HEK293 (cell line): ENCODE measurements at regions not wholly inside any gene's neighbourhood (a gene's known extent, or its start where the extent isn't known, plus 50 kb on each side); places are given as distances from the start of the nearest gene placed in this dataset.

Experiments used
- CTCF ChIA-PET: fragments of 350-600 bp; formaldehyde crosslinking; extraction: SDS; loops from one replicate; lab custom pipeline; 2021; ENCODE audit warnings: antibody characterized with exemption; lab: Yijun Ruan, JAX
- POLR2A ChIA-PET: fragments of 300-600 bp; formaldehyde crosslinking; extraction: SDS; loops from one replicate; lab custom pipeline; 2020; ENCODE audit warnings: antibody characterized with exemption, inconsistent platforms; lab: Yijun Ruan, JAX
- H3K27ac ChIP-seq: fragments of 200-500 bp; sonication (Bioruptor generic); 2 replicates; pipeline ENCODE4 v1.5.1; 2014; ENCODE audit warnings: low read depth, low read length, control low read depth, inconsistent platforms; ENCODE audit errors: extremely low read depth
- H3K36me3 ChIP-seq, 2 experiments: fragments of 200-500 bp in 1 of 2; sonication (Bioruptor generic) in 1 of 2; 1 replicate in 1 of 2; 2 replicates in 1 of 2; pipeline ENCODE4 v1.5.1; 2014 to 2017; ENCODE audit warnings: inconsistent platforms in 2 of 2, low read length in 2 of 2; ENCODE audit not compliant: control insufficient read depth in 2 of 2, insufficient read depth in 1 of 2
- H3K4me1 ChIP-seq: fragments of 200-500 bp; sonication (Bioruptor generic); 2 replicates; pipeline ENCODE4 v1.5.1; 2014; ENCODE audit warnings: mild to moderate bottlenecking, low read length, inconsistent platforms; ENCODE audit not compliant: control insufficient read depth, insufficient read depth
- H3K4me3 ChIP-seq: 2 replicates; pipeline ENCODE4 v1.5.1; 2011; ENCODE audit warnings: low read depth, mild to moderate bottlenecking, control low read depth, low read length, moderate library complexity
- H3K9me3 ChIP-seq: fragments of 200-500 bp; sonication (Bioruptor generic); 2 replicates; pipeline ENCODE4 v1.5.1; 2014; ENCODE audit warnings: low read depth, low read length, inconsistent platforms; ENCODE audit not compliant: control insufficient read depth, insufficient read depth
- BCL11B ChIP-seq: fragments of 450-650 bp; formaldehyde crosslinking; IDR thresholded peaks from 2 replicates; pipeline ENCODE4 v1.5.1; 2016; ENCODE audit warnings: low read depth, missing biosample characterization, missing genetic modification characterization
- GFI1B ChIP-seq: fragments of 450-650 bp; formaldehyde crosslinking; IDR thresholded peaks from 2 replicates; pipeline ENCODE4 v1.5.1; 2016; ENCODE audit warnings: missing biosample characterization, missing genetic modification characterization
- GLI2 ChIP-seq: fragments of 450-650 bp; formaldehyde crosslinking; IDR thresholded peaks from 2 replicates; pipeline ENCODE4; 2017; ENCODE audit warnings: missing biosample characterization, missing genetic modification characterization, low read depth, borderline replicate concordance
- HOXA7 ChIP-seq: sonication (generic); formaldehyde crosslinking; IDR thresholded peaks from 2 replicates; pipeline ENCODE4 v1.8.1; 2022; ENCODE audit warnings: missing genetic modification reagents, borderline replicate concordance
- HOXD13 ChIP-seq: sonication (generic); formaldehyde crosslinking; IDR thresholded peaks from 2 replicates; pipeline ENCODE4 v1.8.0; 2022; ENCODE audit warnings: missing genetic modification reagents, borderline replicate concordance
- MYNN ChIP-seq: fragments of 450-650 bp; formaldehyde crosslinking; IDR thresholded peaks from 2 replicates; pipeline ENCODE4 v1.5.1; 2016; ENCODE audit warnings: missing biosample characterization, missing genetic modification characterization, borderline replicate concordance
- OSR2 ChIP-seq: fragments of 450-650 bp; formaldehyde crosslinking; IDR thresholded peaks from 2 replicates; pipeline ENCODE4 v1.5.1; 2016; ENCODE audit warnings: missing biosample characterization, missing genetic modification characterization
- REPIN1 ChIP-seq: fragments of 450-650 bp; formaldehyde crosslinking; IDR thresholded peaks from 2 replicates; pipeline ENCODE4 v1.5.1; 2017; ENCODE audit warnings: missing biosample characterization, missing genetic modification characterization, low read depth
- TCF7L2 ChIP-seq: IDR thresholded peaks from 2 replicates; pipeline ENCODE4 v1.6.1; 2011; ENCODE audit warnings: low read depth, mild to moderate bottlenecking, inconsistent platforms, low read length, moderate library complexity, borderline replicate concordance
- WT1 ChIP-seq: fragments of 450-650 bp; formaldehyde crosslinking; IDR thresholded peaks from 2 replicates; pipeline ENCODE4 v1.5.1; 2016; ENCODE audit warnings: missing biosample characterization, missing genetic modification characterization
- ZBTB21 ChIP-seq: fragments of 450-650 bp; formaldehyde crosslinking; IDR thresholded peaks from 2 replicates; pipeline ENCODE4 v1.5.1; 2017; ENCODE audit warnings: missing biosample characterization, missing genetic modification characterization
- ZNF112 ChIP-seq: fragments of 450-650 bp; formaldehyde crosslinking; IDR thresholded peaks from 2 replicates; pipeline ENCODE4 v1.5.0; 2017; ENCODE audit warnings: missing biosample characterization, missing genetic modification characterization
- ZNF132 ChIP-seq: fragments of 450-650 bp; formaldehyde crosslinking; IDR thresholded peaks from 2 replicates; pipeline ENCODE4 v1.5.1; 2017; ENCODE audit warnings: missing biosample characterization, missing genetic modification characterization, borderline replicate concordance
- ZNF138 ChIP-seq: fragments of 450-650 bp; formaldehyde crosslinking; IDR thresholded peaks from 2 replicates; pipeline ENCODE4 v1.5.1; 2016; ENCODE audit warnings: missing biosample characterization, missing genetic modification characterization, borderline replicate concordance
- ZNF155 ChIP-seq: fragments of 450-650 bp; formaldehyde crosslinking; IDR thresholded peaks from 2 replicates; pipeline ENCODE4 v1.5.1; 2016; ENCODE audit warnings: missing biosample characterization, missing genetic modification characterization
- ZNF175 ChIP-seq: fragments of 450-650 bp; formaldehyde crosslinking; IDR thresholded peaks from 2 replicates; pipeline ENCODE4 v1.5.1; 2016; ENCODE audit warnings: missing biosample characterization, missing genetic modification characterization
- ZNF311 ChIP-seq: fragments of 450-650 bp; formaldehyde crosslinking; IDR thresholded peaks from 2 replicates; pipeline ENCODE4 v1.5.1; 2017; ENCODE audit warnings: missing biosample characterization, missing genetic modification characterization, borderline replicate concordance
- ZNF335 ChIP-seq: fragments of 450-650 bp; formaldehyde crosslinking; conservative IDR thresholded peaks from 2 replicates; pipeline ENCODE4 v1.5.1; 2016; ENCODE audit warnings: missing biosample characterization, missing genetic modification characterization
- ZNF391 ChIP-seq: fragments of 450-650 bp; formaldehyde crosslinking; IDR thresholded peaks from 2 replicates; pipeline ENCODE4 v1.5.1; 2016; ENCODE audit warnings: low read depth, missing biosample characterization, missing genetic modification characterization, borderline replicate concordance
- ZNF560 ChIP-seq: fragments of 450-650 bp; formaldehyde crosslinking; IDR thresholded peaks from 2 replicates; pipeline ENCODE4 v1.5.1; 2017; ENCODE audit warnings: missing biosample characterization, missing genetic modification characterization, borderline replicate concordance
- ZNF600 ChIP-seq: fragments of 450-650 bp; formaldehyde crosslinking; IDR thresholded peaks from 2 replicates; pipeline ENCODE4 v1.5.1; 2016; ENCODE audit warnings: missing biosample characterization, missing genetic modification characterization
- ZNF670 ChIP-seq: fragments of 450-650 bp; formaldehyde crosslinking; IDR thresholded peaks from 2 replicates; pipeline ENCODE4 v1.5.1; 2016; ENCODE audit warnings: missing biosample characterization, missing genetic modification characterization, low read depth
- ZNF792 ChIP-seq: fragments of 450-650 bp; formaldehyde crosslinking; IDR thresholded peaks from 2 replicates; pipeline ENCODE4 v1.5.1; 2016; ENCODE audit warnings: missing biosample characterization, missing genetic modification characterization
- ZNF843 ChIP-seq: fragments of 450-650 bp; formaldehyde crosslinking; IDR thresholded peaks from 2 replicates; pipeline ENCODE4 v1.5.1; 2016; ENCODE audit warnings: missing biosample characterization, missing genetic modification characterization
- TF ChIP-seq, protein P1 (sequence below): fragments of 450-650 bp; formaldehyde crosslinking; IDR thresholded peaks from 2 replicates; pipeline ENCODE4 v1.5.1; 2017; ENCODE audit warnings: missing biosample characterization, missing genetic modification characterization
- TF ChIP-seq, protein P2 (sequence below): fragments of 450-650 bp; formaldehyde crosslinking; IDR thresholded peaks from 2 replicates; pipeline ENCODE4 v1.5.1; 2017; ENCODE audit warnings: missing biosample characterization, missing genetic modification characterization
- TF ChIP-seq, protein P3 (sequence below): fragments of 450-650 bp; formaldehyde crosslinking; IDR thresholded peaks from 2 replicates; pipeline ENCODE4 v1.5.1; 2016; ENCODE audit warnings: missing biosample characterization, missing genetic modification characterization
- TF ChIP-seq, protein P4 (sequence below): fragments of 450-650 bp; formaldehyde crosslinking; IDR thresholded peaks from 2 replicates; pipeline ENCODE4 v1.5.1; 2016; ENCODE audit warnings: missing biosample characterization, missing genetic modification characterization
- TF ChIP-seq, protein P5 (sequence below): fragments of 450-650 bp; formaldehyde crosslinking; IDR thresholded peaks from 2 replicates; pipeline ENCODE4 v1.5.1; 2017; ENCODE audit warnings: missing biosample characterization, missing genetic modification characterization

DNA sequence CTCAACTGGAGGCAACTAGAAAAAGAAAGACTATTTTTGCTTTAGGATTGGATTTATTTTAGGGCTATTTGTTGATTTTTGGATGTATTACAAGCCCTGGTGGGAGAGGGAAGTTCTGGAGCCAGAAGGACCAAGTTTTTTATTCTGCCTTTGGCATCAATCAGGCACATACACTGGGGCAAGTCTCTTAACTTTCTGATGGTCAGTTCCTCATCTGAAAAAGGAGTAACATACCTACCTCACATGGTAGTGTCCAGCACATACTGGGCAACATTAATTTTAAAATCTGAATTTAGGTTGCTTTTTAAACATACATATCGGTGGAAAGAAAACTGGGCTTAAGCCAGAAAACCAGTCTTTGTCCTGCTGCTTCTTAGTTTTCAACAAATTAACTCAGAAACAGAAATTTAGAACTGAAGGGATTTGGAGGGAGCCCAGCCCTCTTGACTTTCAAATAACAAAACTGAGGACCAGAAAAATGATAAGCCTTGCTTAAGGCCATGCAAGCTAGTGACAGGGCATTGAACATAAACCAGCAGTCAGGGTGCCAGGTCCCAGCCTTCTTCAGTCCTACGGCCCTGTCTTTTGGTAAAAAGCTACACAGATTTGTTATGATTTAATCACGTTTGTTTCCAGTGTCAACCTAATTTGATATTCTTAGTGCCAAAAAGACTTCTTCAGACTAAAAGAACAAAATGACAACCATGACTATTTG lies 90.2 kb upstream of the SLC38A2 start (continued):
- no peak for TF ChIP-seq ZNF132
- 0 out of 2 replicates have a peak, but pooled peaks have one; percentile 1 for TF ChIP-seq ZNF600 (tag by site-specific recombination)
- no peak for TF ChIP-seq HOXD13 (CRISPR knock-in tag)
- TF ChIP-seq ZNF792 (tag by site-specific recombination): no peak
- peak; percentile 12; the same call in 1 of the 2 replicates for TF ChIP-seq ZNF335
- no peak for TF ChIP-seq GLI2 (tag by site-specific recombination)

DNA sequence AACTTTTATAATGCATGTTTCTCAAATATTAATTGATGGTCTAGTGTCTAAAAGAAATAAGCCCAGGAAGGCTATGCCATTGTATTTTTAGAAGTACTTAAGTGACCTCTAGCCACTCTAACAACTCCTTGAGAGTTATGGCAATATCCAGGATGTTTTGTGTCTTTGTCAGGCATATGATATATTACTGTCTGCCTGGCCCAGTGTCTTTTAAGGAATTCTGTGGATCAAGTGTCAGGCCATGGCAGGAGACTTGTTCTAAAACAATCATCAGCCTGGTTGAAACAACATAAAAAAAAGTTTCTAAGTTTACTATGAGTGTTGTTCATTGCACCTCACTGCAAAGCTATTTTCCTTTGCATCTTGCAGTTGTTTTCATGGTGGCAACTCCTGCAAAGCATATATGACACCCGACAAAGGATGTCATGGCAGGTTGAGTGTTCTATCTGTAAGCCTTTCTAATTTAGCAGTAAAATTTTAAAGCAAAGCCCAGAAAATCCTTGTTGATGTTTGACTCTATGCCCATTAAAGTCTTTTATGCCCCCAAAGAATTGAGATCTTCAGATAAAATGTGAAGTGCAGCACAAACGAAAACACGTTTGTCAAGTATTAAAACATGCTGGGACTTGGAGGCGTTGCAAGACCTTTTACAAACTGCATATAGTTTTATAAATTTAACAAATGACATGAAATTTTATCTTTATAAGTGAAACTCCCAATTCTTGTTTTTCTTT lies 89.5 kb upstream of the SLC38A2 start:
- peak overlapping the region; percentile 8; the same call in 1 of the 2 replicates for H3K27ac ChIP-seq
- TF ChIP-seq ZNF311 (tag by site-specific recombination): no peak
- peak; percentile 54; the same call in 1 of the 2 replicates for TF ChIP-seq OSR2 (tag by site-specific recombination)
- TF ChIP-seq, protein P1, sequence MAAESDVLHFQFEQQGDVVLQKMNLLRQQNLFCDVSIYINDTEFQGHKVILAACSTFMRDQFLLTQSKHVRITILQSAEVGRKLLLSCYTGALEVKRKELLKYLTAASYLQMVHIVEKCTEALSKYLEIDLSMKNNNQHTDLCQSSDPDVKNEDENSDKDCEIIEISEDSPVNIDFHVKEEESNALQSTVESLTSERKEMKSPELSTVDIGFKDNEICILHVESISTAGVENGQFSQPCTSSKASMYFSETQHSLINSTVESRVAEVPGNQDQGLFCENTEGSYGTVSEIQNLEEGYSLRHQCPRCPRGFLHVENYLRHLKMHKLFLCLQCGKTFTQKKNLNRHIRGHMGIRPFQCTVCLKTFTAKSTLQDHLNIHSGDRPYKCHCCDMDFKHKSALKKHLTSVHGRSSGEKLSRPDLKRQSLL (tag by site-specific recombination): no peak
- no peak for TF ChIP-seq ZNF155 (tag by site-specific recombination)
- no peak for TF ChIP-seq REPIN1 (tag by site-specific recombination)
- no peak for TF ChIP-seq MYNN (tag by site-specific recombination)
- no peak for TF ChIP-seq ZNF670 (tag by site-specific recombination)
- TF ChIP-seq, protein P2, sequence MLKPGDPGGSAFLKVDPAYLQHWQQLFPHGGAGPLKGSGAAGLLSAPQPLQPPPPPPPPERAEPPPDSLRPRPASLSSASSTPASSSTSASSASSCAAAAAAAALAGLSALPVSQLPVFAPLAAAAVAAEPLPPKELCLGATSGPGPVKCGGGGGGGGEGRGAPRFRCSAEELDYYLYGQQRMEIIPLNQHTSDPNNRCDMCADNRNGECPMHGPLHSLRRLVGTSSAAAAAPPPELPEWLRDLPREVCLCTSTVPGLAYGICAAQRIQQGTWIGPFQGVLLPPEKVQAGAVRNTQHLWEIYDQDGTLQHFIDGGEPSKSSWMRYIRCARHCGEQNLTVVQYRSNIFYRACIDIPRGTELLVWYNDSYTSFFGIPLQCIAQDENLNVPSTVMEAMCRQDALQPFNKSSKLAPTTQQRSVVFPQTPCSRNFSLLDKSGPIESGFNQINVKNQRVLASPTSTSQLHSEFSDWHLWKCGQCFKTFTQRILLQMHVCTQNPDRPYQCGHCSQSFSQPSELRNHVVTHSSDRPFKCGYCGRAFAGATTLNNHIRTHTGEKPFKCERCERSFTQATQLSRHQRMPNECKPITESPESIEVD (tag by site-specific recombination): peak; percentile 93
- no peak for TF ChIP-seq ZNF138 (tag by site-specific recombination)
- TF ChIP-seq HOXD13 (CRISPR knock-in tag): no peak
- TF ChIP-seq, protein P3, sequence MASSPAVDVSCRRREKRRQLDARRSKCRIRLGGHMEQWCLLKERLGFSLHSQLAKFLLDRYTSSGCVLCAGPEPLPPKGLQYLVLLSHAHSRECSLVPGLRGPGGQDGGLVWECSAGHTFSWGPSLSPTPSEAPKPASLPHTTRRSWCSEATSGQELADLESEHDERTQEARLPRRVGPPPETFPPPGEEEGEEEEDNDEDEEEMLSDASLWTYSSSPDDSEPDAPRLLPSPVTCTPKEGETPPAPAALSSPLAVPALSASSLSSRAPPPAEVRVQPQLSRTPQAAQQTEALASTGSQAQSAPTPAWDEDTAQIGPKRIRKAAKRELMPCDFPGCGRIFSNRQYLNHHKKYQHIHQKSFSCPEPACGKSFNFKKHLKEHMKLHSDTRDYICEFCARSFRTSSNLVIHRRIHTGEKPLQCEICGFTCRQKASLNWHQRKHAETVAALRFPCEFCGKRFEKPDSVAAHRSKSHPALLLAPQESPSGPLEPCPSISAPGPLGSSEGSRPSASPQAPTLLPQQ (tag by site-specific recombination): no peak
- TF ChIP-seq, protein P4, sequence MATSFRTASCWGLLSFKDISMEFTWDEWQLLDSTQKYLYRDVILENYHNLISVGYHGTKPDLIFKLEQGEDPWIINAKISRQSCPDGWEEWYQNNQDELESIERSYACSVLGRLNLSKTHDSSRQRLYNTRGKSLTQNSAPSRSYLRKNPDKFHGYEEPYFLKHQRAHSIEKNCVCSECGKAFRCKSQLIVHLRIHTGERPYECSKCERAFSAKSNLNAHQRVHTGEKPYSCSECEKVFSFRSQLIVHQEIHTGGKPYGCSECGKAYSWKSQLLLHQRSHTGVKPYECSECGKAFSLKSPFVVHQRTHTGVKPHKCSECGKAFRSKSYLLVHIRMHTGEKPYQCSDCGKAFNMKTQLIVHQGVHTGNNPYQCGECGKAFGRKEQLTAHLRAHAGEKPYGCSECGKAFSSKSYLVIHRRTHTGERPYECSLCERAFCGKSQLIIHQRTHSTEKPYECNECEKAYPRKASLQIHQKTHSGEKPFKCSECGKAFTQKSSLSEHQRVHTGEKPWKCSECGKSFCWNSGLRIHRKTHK (tag by site-specific recombination): no peak
- no peak for TF ChIP-seq ZBTB21
- TF ChIP-seq GFI1B (tag by site-specific recombination): 0 out of 2 replicates have a peak, but pooled peaks have one; percentile 36
- TF ChIP-seq ZNF560 (tag by site-specific recombination): no peak
- TF ChIP-seq ZNF391: no peak
- peak; percentile 71 for TF ChIP-seq ZNF843 (tag by site-specific recombination)
- peak; percentile 31; the same call in 1 of the 2 replicates for TF ChIP-seq TCF7L2
- no peak for TF ChIP-seq ZNF112 (tag by site-specific recombination)
- TF ChIP-seq ZNF175 (tag by site-specific recombination): no peak
- no peak for TF ChIP-seq HOXA7 (CRISPR knock-in tag)
- 0 out of 2 replicates have a peak, but pooled peaks have one; percentile 21 for TF ChIP-seq WT1 (tag by site-specific recombination)
- TF ChIP-seq BCL11B (tag by site-specific recombination): no peak
- TF ChIP-seq, protein P5, sequence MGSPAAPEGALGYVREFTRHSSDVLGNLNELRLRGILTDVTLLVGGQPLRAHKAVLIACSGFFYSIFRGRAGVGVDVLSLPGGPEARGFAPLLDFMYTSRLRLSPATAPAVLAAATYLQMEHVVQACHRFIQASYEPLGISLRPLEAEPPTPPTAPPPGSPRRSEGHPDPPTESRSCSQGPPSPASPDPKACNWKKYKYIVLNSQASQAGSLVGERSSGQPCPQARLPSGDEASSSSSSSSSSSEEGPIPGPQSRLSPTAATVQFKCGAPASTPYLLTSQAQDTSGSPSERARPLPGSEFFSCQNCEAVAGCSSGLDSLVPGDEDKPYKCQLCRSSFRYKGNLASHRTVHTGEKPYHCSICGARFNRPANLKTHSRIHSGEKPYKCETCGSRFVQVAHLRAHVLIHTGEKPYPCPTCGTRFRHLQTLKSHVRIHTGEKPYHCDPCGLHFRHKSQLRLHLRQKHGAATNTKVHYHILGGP (tag by site-specific recombination): 0 out of 2 replicates have a peak, but pooled peaks have one; percentile 9

More for the DNA sequence above, 89.5 kb upstream of the SLC38A2 start:
- Histone ChIP-seq H3K4me3 (no peak overlapping the region), H3K9me3 (no peaks in the 10 kb centered on the region), H3K36me3 (no peaks in the 10 kb centered on the region), H3K4me1 (peaks cover 10% of the 10 kb centered on the region)
- ChIA-PET POLR2A (no interaction called here), CTCF (no interaction called here)
